Fibroblast of upper back skin (primary cell): ENCODE measurements at regions not wholly inside any gene's neighbourhood (a gene's known extent, or its start where the extent isn't known, plus 50 kb on each side); places are given as distances from the start of the nearest gene placed in this dataset.

Experiments
- DNase-seq: peaks from one replicate; pipeline ENCODE4 v3.0.0-alpha.2; 2013

DNA sequence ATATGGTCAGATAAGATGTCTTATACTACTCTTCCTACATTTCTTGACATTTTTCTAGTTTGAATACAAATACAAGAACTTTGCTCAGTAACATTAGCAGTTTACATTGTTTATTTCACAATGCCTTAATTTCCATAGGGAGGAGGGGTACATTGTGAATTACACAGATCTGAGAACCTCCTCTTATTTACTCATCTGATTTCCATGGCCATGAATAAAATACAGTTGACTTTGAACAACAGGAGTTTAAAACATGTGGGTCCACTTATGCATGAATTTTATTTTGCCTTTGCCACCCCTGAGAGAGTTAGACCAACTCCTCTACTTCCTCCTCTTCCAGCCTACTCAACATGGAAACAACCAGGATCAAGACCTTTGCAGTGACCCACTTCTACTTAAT is 67.7 kb downstream of the MGST1 start:
- no peak for DNase-seq

DNA sequence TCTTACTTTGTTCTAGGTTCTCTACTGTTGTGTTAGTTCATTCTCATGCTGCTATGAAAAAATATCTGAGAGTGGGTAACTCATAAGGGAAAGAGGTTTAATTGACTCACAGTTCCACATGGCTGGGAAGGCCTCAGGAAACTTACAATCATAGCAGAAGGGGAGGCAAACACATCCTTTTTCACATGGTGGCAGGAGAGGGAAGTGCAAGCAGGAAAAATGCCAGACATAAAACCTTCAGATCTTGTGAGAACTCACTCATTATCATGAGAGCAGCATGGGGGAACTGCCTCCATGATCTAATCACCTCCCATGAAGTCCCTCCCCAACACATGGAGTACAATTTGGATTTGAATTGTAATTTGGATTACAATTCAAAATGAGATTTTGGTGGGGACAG is 69.6 kb downstream of the MGST1 start:
- no peak for DNase-seq

DNA sequence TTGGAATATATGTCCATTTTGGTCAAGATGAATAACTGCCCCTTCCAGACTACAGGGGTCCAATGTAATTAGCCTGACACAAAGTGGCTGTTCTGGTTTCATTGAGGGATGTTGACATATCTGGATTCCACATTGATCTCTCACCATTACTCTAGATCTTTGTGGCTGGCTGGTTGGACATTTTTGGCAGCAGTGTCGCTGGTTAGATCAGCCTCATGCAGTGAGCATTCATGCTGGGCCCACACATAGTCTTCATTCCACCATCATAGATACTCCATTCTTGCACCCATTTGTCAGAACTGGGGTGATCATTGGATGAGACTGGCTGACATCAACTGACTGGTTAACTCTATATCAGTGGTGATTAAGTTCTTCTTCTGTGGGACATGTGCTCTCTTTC is 74.4 kb downstream of the MGST1 start:
- DNase-seq, result peak; percentile 19

DNA sequence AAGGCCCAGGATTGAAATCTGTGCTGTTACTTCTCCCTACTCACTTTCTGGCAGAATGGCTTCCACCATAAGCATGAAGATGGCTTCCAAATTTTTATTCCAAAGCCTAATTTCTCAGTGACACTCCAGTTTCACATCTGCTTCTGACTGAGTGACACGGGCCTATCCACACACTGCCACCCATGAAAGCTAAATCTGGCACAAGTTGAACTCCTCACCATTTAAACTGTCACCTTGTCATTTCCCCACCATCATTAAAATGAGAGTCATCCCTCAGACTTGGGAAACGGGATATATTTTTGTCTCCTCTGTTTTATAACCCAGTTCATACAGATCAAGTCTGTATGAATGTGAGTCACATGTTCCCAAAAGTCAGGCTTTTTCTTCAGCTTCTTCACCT is 77.1 kb downstream of the MGST1 start:
- no peak for DNase-seq

DNA sequence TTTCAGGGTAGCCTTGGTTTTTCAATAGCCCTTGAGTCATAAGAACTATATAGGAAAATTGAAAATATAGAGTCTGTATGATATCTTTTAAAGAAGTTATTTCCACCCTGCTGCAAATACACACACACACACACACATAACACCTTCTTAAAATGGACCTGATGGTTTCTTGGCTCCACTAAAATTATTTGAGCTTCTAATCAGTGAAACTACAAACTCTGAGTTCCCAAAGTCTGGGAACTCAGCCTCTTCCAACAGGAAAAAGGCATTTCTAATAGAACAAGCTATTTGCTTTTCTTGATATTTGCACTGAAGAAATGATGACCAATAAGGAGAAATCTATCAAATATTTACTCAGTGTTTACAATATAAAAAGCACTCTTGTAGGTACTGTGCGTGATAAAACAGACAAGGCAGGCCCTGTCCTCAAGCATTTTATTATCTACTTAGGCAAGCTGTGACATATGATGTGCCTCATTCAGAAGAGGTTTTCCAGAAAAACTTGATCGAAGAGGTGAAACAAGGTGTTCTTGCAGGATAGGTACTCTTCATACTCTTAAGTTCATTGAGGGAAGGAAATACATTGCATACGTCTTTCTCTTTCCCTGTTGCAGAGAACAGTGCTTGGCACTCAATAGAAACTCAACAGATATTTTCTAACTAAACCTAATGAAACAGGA is 88.6 kb downstream of the MGST1 start:
- DNase-seq, result no peak

DNA sequence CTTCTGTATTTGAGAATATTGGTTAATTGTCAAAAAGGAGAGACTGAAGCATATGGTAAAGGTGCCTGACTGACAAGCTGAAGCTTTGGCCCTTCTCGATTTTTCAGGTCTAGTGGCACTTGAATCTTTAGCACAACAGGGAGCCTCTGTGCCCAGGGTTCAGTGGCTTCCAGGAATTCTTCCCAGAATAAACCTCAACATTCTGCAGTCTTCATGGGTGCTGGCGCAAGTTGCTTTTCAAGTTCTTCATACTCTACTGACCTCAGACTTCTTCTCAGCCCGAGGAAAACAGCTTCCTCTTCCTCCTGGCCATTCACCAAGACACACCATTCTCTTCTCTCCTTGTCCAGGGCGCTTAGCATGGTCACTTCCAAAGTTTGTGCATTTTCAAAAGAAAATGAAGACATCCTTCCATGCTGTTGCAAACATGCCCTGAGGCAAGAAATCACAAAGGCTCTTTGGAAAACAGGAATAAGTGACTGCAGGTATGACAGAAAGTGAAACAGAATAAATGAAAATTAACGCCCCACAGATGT is 89.9 kb downstream of the MGST1 start:
- DNase-seq, result no peak

DNA sequence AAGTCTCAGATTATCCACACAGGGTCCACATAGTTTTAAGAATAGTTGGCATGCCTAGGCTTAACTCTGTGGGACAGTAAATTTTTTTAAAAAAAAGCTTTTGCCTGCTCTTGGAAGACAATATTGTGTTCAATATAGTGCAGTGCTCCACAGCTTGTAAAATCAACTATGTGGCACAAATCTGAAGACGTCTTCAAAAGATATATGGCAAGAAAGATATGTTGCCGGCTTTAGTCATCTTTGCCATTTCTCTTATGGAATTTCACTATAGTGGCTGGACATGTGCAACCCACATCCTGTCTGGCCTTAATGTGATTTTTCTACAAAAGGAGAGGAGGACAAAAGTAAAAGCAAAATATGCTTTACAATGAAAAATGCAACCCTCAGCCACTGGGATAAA is 90.5 kb downstream of the MGST1 start:
- peak; percentile 10 for DNase-seq

DNA sequence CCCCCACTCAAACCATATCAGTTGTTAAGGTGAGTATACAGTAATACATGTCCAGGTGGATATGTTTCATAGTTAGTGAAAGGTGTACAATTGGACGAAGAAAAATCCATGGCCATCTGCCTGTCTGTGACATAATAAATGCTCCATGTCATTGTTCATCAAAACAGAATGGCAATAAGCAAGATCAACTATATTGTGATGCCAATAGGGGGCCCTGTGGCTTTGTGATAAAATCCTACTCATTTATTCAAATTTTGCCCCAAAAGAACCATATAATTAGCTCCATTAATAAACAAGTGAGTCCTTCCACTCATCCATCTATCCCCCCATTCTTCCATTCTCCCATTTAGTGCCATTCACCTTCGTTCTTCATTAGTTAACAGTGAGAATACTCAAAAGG is 102.0 kb downstream of the MGST1 start:
- no peak for DNase-seq

DNA sequence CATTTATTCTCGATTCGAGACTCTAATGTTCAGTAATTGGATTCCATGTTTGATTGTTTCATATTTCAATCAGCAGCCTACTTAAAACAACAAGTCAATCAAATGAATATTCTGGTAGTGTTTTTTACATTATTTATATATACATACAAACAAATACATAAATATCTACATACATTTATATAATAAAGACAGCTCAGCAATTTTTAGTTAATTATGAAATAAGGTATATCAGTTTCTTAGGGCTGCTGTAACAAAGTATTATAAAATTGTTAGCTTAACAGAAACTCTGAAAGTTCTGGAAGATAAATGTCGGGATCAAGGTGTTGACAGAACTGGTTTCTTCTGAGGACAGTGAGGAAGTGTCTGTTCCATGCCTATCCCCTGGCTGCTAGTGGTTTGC is 105.9 kb downstream of the MGST1 start:
- DNase-seq, result no peak

DNA sequence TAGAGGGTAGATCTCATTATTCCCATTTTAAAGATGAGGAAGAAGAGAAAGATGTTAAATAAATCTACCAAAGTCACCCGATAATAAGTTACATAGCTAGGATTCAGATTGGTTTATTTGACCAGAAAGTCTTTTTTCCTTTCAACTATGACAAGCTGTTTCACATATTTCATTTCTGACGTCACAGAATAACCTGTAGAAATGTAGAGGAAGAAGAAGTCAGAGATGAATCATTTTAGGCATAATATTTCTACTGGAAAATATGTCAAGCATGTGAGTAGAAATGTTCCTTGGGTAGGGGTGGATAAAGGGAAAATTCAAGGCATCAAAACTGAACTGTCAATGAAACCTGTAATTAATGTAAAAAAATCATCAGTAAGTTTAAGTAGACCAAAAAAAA is 107.0 kb downstream of the MGST1 start:
- DNase-seq, result peak; percentile 63

DNA sequence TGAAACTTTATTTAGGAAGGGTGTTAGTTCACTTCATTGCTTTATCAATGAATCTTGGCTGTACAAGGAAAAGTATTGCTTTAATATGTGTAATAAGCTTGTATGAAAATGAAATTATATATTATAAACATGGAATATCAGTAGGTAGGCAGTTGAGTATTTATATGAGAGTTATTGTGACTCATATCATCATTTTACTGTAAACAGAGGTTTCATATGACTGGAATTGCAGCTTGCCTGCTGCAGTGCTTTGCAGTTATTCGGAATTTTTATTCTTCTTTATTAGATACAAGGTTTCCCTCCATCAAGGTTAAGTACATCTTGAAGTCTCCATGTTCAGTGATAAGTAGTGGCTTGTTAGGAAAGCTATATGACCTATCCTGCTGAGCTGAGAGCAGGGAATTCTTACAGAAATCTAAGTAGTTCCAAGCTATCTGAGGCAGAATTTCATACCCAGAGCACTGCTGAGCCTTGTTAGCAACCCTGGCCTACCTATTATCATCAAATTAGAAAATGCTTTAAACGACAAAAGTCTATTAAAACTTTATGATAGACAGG is 111.2 kb downstream of the MGST1 start:
- DNase-seq, result no peak

DNA sequence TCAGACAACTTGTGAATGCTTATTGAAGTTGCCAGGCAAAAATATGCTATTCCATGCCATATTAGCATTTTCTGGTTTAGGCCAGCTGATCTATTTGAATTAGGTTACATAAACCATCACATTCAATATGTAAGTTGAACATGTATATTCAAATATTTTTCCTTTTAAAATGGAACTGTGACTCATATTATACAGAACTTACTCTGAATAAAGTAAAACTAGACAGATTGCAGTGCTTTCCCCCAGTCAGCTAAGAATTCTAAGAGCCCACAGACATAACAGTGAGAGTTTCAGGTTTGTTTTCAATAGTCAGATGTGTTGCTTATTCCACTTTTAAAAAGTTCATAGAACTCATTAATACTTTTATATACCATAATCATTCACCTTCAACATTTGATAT is 119.8 kb downstream of the MGST1 start:
- DNase-seq, result no peak

DNA sequence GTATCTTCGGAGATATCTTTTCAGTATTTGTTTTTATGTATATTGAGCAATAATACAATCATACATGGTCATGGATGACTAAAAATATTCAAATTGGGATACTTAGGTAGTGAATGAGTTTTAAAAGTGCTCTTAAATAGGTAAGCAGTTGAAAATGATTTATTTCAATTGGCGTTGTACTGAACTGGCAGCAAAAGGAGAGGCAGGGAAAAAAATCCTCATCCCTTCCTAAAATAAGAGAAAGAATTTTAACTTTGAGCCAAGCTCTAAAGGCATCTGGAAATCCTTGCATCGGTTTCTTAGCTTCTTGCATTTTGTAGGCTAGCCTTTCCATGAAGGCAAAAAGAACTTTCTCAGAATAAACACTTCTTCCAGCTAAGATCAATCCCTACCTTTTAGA is 125.2 kb downstream of the MGST1 start:
- no peak for DNase-seq

DNA sequence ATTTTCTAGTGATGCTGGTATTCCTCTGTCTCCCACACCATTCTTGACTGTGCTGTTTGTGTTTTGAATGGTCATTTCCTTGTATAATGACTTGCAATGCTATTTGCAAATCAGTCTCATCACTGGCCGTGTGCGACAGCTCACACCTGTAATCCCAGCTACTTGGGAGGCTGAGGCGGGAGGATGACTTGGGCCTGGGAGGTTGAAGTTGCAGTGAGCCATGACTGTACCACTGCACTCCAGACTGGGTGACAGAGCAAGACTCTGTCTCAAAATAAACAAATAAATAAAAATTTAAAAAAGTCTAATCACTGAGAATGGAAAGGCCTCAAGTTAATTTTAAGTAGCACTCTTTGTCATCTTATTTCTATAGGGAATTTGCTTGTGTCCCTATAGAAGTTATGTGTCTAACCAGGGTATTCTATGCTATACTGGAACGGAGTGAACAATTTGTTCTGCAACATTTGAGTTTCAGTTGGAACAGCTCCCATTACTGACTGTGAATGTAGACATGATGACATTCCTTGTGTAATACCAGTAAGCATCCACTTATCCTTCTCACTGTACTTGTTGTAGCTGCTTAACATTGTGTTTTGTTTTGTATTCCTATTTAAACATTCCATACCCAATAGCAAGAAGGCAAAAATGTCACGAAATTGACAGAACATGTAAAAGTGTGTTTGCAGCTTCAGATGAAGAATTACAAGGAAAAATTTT is 126.3 kb downstream of the MGST1 start:
- DNase-seq, result peak; percentile 51

DNA sequence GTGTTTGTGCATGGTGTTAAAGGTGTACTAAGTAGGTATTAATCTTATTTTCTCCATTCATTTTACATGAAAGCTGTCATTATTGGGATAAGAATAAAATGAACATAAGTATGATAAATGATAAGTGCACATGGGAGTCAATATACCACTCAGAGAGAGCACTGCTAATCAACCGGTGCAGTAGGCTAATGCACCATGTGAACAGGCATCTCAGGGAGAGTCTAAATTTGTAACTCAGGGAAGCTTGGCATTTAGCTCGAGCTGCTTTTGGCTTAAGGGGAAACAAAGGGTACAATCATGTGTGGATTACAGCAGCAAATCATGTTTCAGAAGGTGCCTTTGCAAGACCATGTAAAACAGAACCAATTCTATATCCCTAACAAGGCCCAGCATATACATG is 127.4 kb downstream of the MGST1 start:
- DNase-seq, result no peak

DNA sequence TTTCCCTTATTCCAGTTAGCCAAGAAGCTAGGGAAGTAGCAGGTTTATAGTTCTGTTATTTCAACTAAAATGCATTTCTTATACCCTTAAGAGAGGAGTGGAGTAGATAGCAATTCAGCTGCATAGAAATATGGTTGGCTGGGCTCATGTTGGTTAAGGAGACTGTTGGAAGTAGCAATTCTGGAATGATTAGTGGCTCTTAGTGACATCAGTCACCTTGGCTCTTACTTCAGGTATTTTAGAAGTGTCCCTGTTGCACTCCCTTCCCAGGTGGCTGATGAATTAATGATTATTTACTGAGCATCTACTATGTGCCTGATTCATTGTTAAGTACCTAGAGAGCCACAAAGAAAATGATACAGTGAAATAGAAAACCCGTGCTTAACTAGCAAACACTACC is 128.1 kb downstream of the MGST1 start:
- no peak for DNase-seq

DNA sequence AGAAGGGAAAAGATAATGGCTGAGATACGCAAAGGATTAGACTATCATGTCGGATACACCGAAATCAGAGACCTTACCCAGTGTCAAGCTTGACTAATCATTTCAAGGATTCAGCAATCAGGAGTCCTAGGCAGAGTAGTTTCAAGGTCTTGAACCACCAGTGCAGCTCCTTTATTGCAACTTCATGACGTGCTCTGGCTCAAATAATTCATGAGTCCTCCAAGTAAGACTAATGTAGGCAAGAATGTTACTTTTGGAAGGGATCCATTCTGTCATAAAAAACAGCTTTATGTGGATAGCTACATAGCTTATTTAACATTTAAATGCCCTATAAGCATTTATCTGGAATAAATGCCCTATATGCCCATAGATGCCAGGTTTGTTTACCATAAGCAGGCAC is 123.2 kb downstream of the LMO3 start:
- peak; percentile 48 for DNase-seq

DNA sequence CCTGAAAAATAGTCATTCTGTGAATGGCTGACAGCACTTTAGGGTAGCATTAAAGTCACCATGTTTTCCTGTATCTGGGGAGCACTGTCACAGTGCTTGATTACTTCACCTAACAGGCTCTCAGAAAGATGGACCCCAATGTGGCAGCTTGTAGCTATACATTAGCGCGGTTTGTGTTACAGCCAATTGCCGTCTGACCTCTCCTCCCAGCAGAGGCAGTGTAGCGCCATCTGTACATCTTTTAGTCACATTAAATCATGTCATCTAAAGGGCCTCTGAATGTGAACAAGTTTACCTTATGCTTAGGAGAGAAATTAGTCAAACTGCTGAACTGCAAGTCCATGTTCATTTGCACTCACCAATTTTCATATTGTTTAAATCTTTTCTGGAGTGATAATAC is 113.7 kb downstream of the LMO3 start:
- DNase-seq, result no peak

DNA sequence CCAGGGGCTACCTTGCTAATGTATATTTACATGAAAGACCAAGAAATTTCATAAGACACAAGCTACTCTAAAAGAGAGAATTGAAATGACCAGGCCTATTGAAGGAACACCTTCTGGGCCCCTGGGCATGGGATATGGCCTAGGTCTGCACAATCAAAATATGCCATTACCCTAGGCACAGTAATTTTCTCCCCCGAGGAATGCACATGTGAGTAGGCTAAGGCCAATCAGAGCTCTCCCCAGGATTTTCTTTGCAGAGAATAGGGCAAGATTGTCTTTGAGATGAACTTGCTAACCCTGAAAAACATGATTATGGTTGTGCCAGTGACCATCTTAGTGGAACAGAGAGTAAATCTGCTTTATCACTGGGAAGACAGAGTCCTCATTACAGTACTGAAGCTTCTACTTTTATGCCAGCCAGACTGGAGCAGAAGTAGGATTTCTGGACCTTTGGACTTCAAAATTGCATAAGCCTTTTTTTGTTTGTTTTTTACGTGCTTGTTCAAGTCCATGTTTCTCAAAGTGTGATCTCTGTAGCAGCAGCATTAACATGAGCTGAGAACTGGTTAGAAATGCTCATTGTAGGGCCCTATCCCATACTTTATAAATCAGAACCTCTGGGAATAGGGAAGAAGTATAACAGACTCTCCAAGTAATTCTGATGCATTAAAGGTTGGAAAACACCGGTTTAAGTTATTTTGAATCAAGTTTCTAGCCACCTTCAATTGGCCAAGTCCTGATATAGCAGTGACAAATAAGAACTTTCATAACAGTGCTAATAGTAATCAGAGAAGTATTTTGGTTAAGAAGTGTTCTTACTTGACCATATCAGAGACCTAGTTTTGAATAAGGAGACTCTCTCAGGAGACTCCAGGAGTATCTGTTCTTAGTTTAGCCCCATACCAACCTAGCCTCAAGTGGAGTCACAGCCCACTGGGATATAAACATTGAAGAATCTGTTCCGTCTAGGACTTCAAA is 112.9 kb downstream of the LMO3 start:
- no peak for DNase-seq

DNA sequence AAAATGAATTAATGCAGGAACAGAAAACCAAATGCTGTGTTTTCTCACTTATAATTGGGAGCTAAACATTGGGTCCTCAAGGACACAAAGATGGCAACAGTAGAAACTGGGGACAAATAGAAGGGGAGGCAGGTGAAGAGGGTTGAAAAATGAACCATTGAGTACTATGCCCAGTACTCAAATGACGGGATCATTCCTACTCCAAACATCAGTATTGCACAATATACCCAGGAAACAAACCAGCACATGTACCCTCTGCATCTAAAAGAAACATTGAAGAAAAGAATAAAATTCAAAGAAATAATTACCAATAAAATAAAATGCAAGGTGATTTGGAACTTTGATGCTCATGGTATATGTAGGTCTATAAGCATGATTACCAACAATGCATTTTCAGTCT is 110.8 kb downstream of the LMO3 start:
- no peak for DNase-seq
